C4-2B (cell line): ENCODE measurements at regions not wholly inside any gene's neighbourhood (a gene's known extent, or its start where the extent isn't known, plus 50 kb on each side); places are given as distances from the start of the nearest gene placed in this dataset.

ENCODE experiments used
- H3K27ac ChIP-seq: fragments of 450-650 bp; 2 replicates; pipeline ENCODE4 v1.5.1; 2017
- CTCF ChIP-seq: fragments of 450-650 bp; conservative IDR thresholded peaks from 2 replicates; pipeline ENCODE4 v1.5.1; 2017; ENCODE audit warnings: mild to moderate bottlenecking
- ZFX ChIP-seq: fragments of 450-650 bp; IDR thresholded peaks from 2 replicates; pipeline ENCODE4 v1.6.1; 2017

- TF ChIP-seq CTCF (no peak), ZFX (no peak)
- no peak overlapping the region for H3K27ac ChIP-seq
Observed at GRCh38 chr16:65988024-65988595, 378.4 kb upstream of the CDH5 start.

- H3K27ac ChIP-seq = no peak overlapping the region
- TF ChIP-seq ZFX (no peak), CTCF (no peak)
Observed at GRCh38 chr16:65984296-65984695, 382.2 kb upstream of the CDH5 start.

GRCh38 chr16:65981057-65981456 lies 385.4 kb upstream of the CDH5 start:
- H3K27ac ChIP-seq = no peak overlapping the region
- TF ChIP-seq CTCF = no peak
- no peak for TF ChIP-seq ZFX

GRCh38 chr16:65975049-65975708 lies 391.3 kb upstream of the CDH5 start:
- TF ChIP-seq CTCF (no peak), ZFX (no peak)
- H3K27ac ChIP-seq = peak overlapping the region; percentile 36

GRCh38 chr16:65967376-65967775 lies 399.1 kb upstream of the CDH5 start:
- TF ChIP-seq ZFX = no peak
- H3K27ac ChIP-seq = no peak overlapping the region

GRCh38 chr16:65965628-65966027 lies 400.9 kb upstream of the CDH5 start:
- TF ChIP-seq CTCF = no peak
- TF ChIP-seq ZFX = no peak
- H3K27ac ChIP-seq = no peak overlapping the region

GRCh38 chr16:65964752-65965151 lies 401.7 kb upstream of the CDH5 start:
- TF ChIP-seq ZFX = no peak
- no peak for TF ChIP-seq CTCF
- H3K27ac ChIP-seq = no peak overlapping the region

GRCh38 chr16:65961476-65962143 lies 404.9 kb upstream of the CDH5 start:
- no peak for TF ChIP-seq CTCF
- no peak overlapping the region for H3K27ac ChIP-seq
